ENCODE measurements at regions not wholly inside any gene's neighbourhood (a gene's known extent, or its start where the extent isn't known, plus 50 kb on each side); places are given as distances from the start of the nearest gene placed in this dataset.

DNA sequence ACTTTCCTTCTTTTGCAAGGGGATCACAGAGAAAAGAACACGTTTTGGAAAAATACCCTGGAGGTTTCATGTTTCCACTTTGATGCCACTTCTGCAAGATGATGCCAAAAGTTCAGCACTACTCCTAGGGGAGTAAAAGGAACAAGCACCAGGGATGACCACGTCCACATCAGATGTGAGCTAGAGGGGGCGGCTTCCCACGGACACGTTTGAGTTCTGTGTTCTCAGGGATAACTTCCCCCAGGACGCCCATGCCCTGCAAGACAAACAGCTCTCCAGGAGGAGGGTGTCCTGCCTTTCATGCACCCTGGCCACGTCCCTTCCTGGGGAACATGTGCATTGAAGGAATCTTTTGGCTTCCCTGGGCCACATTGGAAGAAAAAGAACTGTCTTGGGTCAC is 66.6 kb upstream of the TRIO start:
- H3K9me3 ChIP-seq (ENCODE audit: low read depth, low read length, poor library complexity, severe bottlenecking), result no peaks in the 10 kb centered on the region
- no peak overlapping the region for H3K4me3 ChIP-seq (ENCODE audit: low read depth, low read length, poor library complexity, severe bottlenecking)
- ChIA-PET CTCF (no interaction called here), POLR2A (ENCODE audit: low non-redundant PET) (no interaction called here)
- intact Hi-C loops (cut with micrococcal nuclease; ENCODE audit: unreplicated experiment), result no loop called here
- H3K4me1 ChIP-seq (ENCODE audit: insufficient read depth, low read length, poor library complexity, severe bottlenecking), result no peaks in the 10 kb centered on the region
- H3K27me3 ChIP-seq (replicated peaks; ENCODE audit: insufficient read depth, low read depth, low read length, poor library complexity), result no peaks in the 10 kb centered on the region
- H3K27ac ChIP-seq (ENCODE audit: low read depth, low read length, poor library complexity, severe bottlenecking), result no peak overlapping the region
- BruUV-seq (replicated peaks), result no TSS peak
- no peaks in the 10 kb centered on the region for H3K36me3 ChIP-seq (ENCODE audit: insufficient read depth, low read length, poor library complexity, severe bottlenecking)
- TF ChIP-seq CTCF (conservative IDR thresholded peaks at IDR 0.05; ENCODE audit: low read depth, low read length) (no peak), EZH2 (IDR thresholded peaks at IDR 0.05; ENCODE audit: borderline replicate concordance, low read depth, low read length, poor library complexity, severe bottlenecking) (no peak)
- DNase-seq (ENCODE audit: low spot score), result no peak

- BruUV-seq (replicated peaks), result no TSS peak
- TF ChIP-seq EZH2 (IDR thresholded peaks at IDR 0.05; ENCODE audit: borderline replicate concordance, low read depth, low read length, poor library complexity, severe bottlenecking) (no peak), CTCF (conservative IDR thresholded peaks at IDR 0.05; ENCODE audit: low read depth, low read length) (no peak)
- no peak overlapping the region for H3K4me3 ChIP-seq (ENCODE audit: low read depth, low read length, poor library complexity, severe bottlenecking)
- no peaks in the 10 kb centered on the region for H3K27me3 ChIP-seq (replicated peaks; ENCODE audit: insufficient read depth, low read depth, low read length, poor library complexity)
- no peak for DNase-seq (ENCODE audit: low spot score)
- H3K36me3 ChIP-seq (ENCODE audit: insufficient read depth, low read length, poor library complexity, severe bottlenecking), result no peaks in the 10 kb centered on the region
- no peak overlapping the region for H3K27ac ChIP-seq (ENCODE audit: low read depth, low read length, poor library complexity, severe bottlenecking)
- POLR2A ChIA-PET (ENCODE audit: low non-redundant PET), result no interaction called here
- intact Hi-C loops (cut with micrococcal nuclease; ENCODE audit: unreplicated experiment), result no loop called here
- no peaks in the 10 kb centered on the region for H3K4me1 ChIP-seq (ENCODE audit: insufficient read depth, low read length, poor library complexity, severe bottlenecking)
- H3K9me3 ChIP-seq (ENCODE audit: low read depth, low read length, poor library complexity, severe bottlenecking), result no peaks in the 10 kb centered on the region
- CTCF ChIA-PET, result no interaction called here
Measured at GRCh38 chr5:14075937-14076336, 67.2 kb upstream of the TRIO start.

DNA sequence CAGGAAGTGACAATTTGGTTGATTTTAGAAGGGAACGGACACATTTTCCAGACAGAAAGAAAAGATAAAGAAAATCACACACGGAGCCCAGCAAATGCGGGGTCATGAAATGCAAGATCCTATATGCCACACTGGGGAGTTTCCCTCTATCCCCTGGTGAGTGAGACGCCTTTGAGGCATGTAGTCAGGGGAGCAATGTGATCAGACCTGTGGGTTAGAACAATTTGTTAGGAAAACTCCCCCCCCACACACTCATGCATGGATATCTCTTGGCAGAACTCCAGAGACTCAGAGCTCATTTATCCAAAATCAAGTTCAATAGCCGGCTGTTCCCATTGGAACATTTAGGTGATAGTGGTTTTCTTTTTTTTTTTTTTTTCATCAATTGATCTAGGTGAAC is 71.7 kb upstream of the TRIO start:
- BruUV-seq (replicated peaks), result no TSS peak
- no peak for DNase-seq (ENCODE audit: low spot score)
- TF ChIP-seq CTCF (conservative IDR thresholded peaks at IDR 0.05; ENCODE audit: low read depth, low read length) (no peak), EZH2 (IDR thresholded peaks at IDR 0.05; ENCODE audit: borderline replicate concordance, low read depth, low read length, poor library complexity, severe bottlenecking) (no peak)

More for the DNA sequence above, 71.7 kb upstream of the TRIO start:
- no peaks in the 10 kb centered on the region for H3K36me3 ChIP-seq (ENCODE audit: insufficient read depth, low read length, poor library complexity, severe bottlenecking)
- H3K27ac ChIP-seq (ENCODE audit: low read depth, low read length, poor library complexity, severe bottlenecking), result no peak overlapping the region
- ChIA-PET CTCF (no interaction called here), POLR2A (ENCODE audit: low non-redundant PET) (no interaction called here)
- H3K9me3 ChIP-seq (ENCODE audit: low read depth, low read length, poor library complexity, severe bottlenecking), result no peaks in the 10 kb centered on the region
- intact Hi-C loops (cut with micrococcal nuclease; ENCODE audit: unreplicated experiment), result no loop called here
- H3K4me1 ChIP-seq (ENCODE audit: insufficient read depth, low read length, poor library complexity, severe bottlenecking), result no peaks in the 10 kb centered on the region
- H3K27me3 ChIP-seq (replicated peaks; ENCODE audit: insufficient read depth, low read depth, low read length, poor library complexity), result no peaks in the 10 kb centered on the region
- H3K4me3 ChIP-seq (ENCODE audit: low read depth, low read length, poor library complexity, severe bottlenecking), result no peak overlapping the region
